Gastroesophageal sphincter (tissue), 3 donors: ENCODE measurements at regions not wholly inside any gene's neighbourhood (a gene's known extent, or its start where the extent isn't known, plus 50 kb on each side); places are given as distances from the start of the nearest gene placed in this dataset.

Experiments used
- POLR2A ChIP-seq, 2 donors: fragments of 450-650 bp; IDR thresholded peaks; one replicate each; pipeline ENCODE4 v1.6.1; 2017; ENCODE audit warnings: antibody characterized with exemption in 2 of 2, mild to moderate bottlenecking in 2 of 2, moderate library complexity in 1 of 2
- TF ChIP-seq, protein P1 (sequence below), 4 experiments: fragments of 200-600 bp in 2 of 4; fragments of 450-650 bp in 2 of 4; sonication (generic) in 1 of 4; IDR thresholded peaks; one replicate each; pipeline ENCODE4 v1.5.1; 2017 to 2019; ENCODE audit warnings: antibody characterized with exemption in 4 of 4, mild to moderate bottlenecking in 2 of 4, moderate library complexity in 2 of 4

DNA sequence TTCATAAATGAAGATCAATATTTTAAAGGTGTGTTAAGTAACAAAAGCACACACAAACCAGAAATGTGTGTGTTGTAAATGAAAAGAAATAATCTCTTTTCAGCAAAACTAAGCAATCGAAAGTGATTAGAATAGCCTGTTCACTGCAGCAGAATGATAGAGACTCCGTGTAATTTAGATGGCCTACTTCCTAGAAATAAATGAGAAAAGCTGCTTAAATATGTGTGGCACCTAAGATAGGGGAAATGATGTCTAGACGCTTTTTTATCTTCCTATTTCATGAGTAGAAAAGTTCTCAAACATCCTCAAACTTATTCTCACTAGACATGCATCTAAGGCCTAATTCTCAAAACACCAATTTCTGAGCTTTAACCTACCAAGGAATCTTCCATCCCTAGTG is 124.7 kb upstream of the BRINP3 start:
- TF ChIP-seq, protein P1, sequence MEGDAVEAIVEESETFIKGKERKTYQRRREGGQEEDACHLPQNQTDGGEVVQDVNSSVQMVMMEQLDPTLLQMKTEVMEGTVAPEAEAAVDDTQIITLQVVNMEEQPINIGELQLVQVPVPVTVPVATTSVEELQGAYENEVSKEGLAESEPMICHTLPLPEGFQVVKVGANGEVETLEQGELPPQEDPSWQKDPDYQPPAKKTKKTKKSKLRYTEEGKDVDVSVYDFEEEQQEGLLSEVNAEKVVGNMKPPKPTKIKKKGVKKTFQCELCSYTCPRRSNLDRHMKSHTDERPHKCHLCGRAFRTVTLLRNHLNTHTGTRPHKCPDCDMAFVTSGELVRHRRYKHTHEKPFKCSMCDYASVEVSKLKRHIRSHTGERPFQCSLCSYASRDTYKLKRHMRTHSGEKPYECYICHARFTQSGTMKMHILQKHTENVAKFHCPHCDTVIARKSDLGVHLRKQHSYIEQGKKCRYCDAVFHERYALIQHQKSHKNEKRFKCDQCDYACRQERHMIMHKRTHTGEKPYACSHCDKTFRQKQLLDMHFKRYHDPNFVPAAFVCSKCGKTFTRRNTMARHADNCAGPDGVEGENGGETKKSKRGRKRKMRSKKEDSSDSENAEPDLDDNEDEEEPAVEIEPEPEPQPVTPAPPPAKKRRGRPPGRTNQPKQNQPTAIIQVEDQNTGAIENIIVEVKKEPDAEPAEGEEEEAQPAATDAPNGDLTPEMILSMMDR (IDR thresholded peaks at IDR 0.05) = no peak
- TF ChIP-seq POLR2A (IDR thresholded peaks at IDR 0.05) = no peak
